RWPE2 (cell line): ENCODE measurements at regions not wholly inside any gene's neighbourhood (a gene's known extent, or its start where the extent isn't known, plus 50 kb on each side); places are given as distances from the start of the nearest gene placed in this dataset.

Experiments used
- ATAC-seq: fragments of 200-7000 bp; cut with Tn5 transposase; 3 replicates; pipeline ENCODE4 v1.9.1; 2021; ENCODE audit warnings: low read depth
- DNase-seq: peaks from one replicate; pipeline ENCODE4 v3.0.0-alpha.2; 2020; ENCODE audit warnings: low spot score
- H3K27ac ChIP-seq: fragments of 450-650 bp; 2 replicates; pipeline ENCODE4 v1.5.1; 2017; ENCODE audit warnings: mild to moderate bottlenecking; ENCODE audit not compliant: poor library complexity, severe bottlenecking
- H3K27me3 ChIP-seq: fragments of 250-450 bp; sonication (Bioruptor Pico); 2 replicates; pipeline ENCODE4 v1.5.1; 2021; ENCODE audit warnings: mild to moderate bottlenecking, moderate library complexity; ENCODE audit not compliant: insufficient read depth, poor library complexity, severe bottlenecking
- H3K36me3 ChIP-seq: fragments of 250-450 bp; sonication (Bioruptor Pico); 2 replicates; pipeline ENCODE4 v1.5.1; 2020; ENCODE audit warnings: low read depth, mild to moderate bottlenecking, moderate library complexity
- H3K4me1 ChIP-seq: fragments of 250-450 bp; sonication (Bioruptor Pico); 2 replicates; pipeline ENCODE4 v1.5.1; 2021; ENCODE audit warnings: mild to moderate bottlenecking, moderate library complexity; ENCODE audit not compliant: insufficient read depth, poor library complexity, severe bottlenecking
- H3K4me3 ChIP-seq: fragments of 250-450 bp; sonication (Bioruptor Pico); 2 replicates; pipeline ENCODE4 v1.5.1; 2021; ENCODE audit warnings: mild to moderate bottlenecking, moderate library complexity; ENCODE audit not compliant: severe bottlenecking
- H3K9me3 ChIP-seq: fragments of 250-450 bp; sonication (Bioruptor Pico); 2 replicates; pipeline ENCODE4 v1.5.1; 2021; ENCODE audit warnings: mild to moderate bottlenecking, moderate library complexity; ENCODE audit not compliant: severe bottlenecking
- CTCF ChIP-seq: fragments of 450-650 bp; IDR thresholded peaks from one replicate; pipeline ENCODE4 v1.5.1; 2017; ENCODE audit warnings: mild to moderate bottlenecking, moderate library complexity; ENCODE audit not compliant: poor library complexity, severe bottlenecking

GRCh38 chr2:167490455-167490854 lies 602.2 kb downstream of the XIRP2 start:
- H3K9me3 ChIP-seq, result no peaks in the 10 kb centered on the region
- DNase-seq, result no peak
- no peaks in the 10 kb centered on the region for H3K4me1 ChIP-seq
- no peaks in the 10 kb centered on the region for H3K27me3 ChIP-seq
- H3K4me3 ChIP-seq, result no peak overlapping the region
- no peak overlapping the region for H3K27ac ChIP-seq
- ATAC-seq, result no peak
- H3K36me3 ChIP-seq, result no peaks in the 10 kb centered on the region
- no peak for TF ChIP-seq CTCF

GRCh38 chr2:167489325-167489724 lies 601.0 kb downstream of the XIRP2 start:
- no peaks in the 10 kb centered on the region for H3K9me3 ChIP-seq
- no peaks in the 10 kb centered on the region for H3K36me3 ChIP-seq
- H3K4me1 ChIP-seq, result no peaks in the 10 kb centered on the region
- H3K4me3 ChIP-seq, result no peak overlapping the region
- no peak for TF ChIP-seq CTCF
- no peak for ATAC-seq
- no peak for DNase-seq
- no peak overlapping the region for H3K27ac ChIP-seq
- H3K27me3 ChIP-seq, result no peaks in the 10 kb centered on the region

- no peak for TF ChIP-seq CTCF
- no peak overlapping the region for H3K4me3 ChIP-seq
- ATAC-seq (no peak), DNase-seq (no peak)
- H3K27me3 ChIP-seq, result no peaks in the 10 kb centered on the region
- H3K36me3 ChIP-seq, result no peaks in the 10 kb centered on the region
- no peaks in the 10 kb centered on the region for H3K9me3 ChIP-seq
- H3K4me1 ChIP-seq, result no peaks in the 10 kb centered on the region
- no peak overlapping the region for H3K27ac ChIP-seq
These were observed 599.4 kb downstream of the XIRP2 start for GRCh38 chr2:167487728-167488127.

GRCh38 chr2:167484875-167485274 lies 596.6 kb downstream of the XIRP2 start:
- DNase-seq, result no peak
- no peak overlapping the region for H3K27ac ChIP-seq
- H3K36me3 ChIP-seq, result no peaks in the 10 kb centered on the region
- no peaks in the 10 kb centered on the region for H3K9me3 ChIP-seq
- H3K4me3 ChIP-seq, result no peak overlapping the region
- no peaks in the 10 kb centered on the region for H3K4me1 ChIP-seq
- no peak for TF ChIP-seq CTCF
- no peak for ATAC-seq
- H3K27me3 ChIP-seq, result no peaks in the 10 kb centered on the region

- ATAC-seq (no peak), DNase-seq (no peak)
- no peak overlapping the region for H3K4me3 ChIP-seq
- H3K27ac ChIP-seq, result no peak overlapping the region
- TF ChIP-seq CTCF, result no peak
- no peaks in the 10 kb centered on the region for H3K27me3 ChIP-seq
- no peaks in the 10 kb centered on the region for H3K4me1 ChIP-seq
- no peaks in the 10 kb centered on the region for H3K36me3 ChIP-seq
- no peaks in the 10 kb centered on the region for H3K9me3 ChIP-seq
These were observed 592.7 kb downstream of the XIRP2 start for GRCh38 chr2:167480986-167481309.
